Trophoblast cell (in vitro differentiated cells and primary cell): ENCODE measurements at regions not wholly inside any gene's neighbourhood (a gene's known extent, or its start where the extent isn't known, plus 50 kb on each side); places are given as distances from the start of the nearest gene placed in this dataset.

Source experiments
- DNase-seq, 2 donors: peaks; one replicate each; pipeline ENCODE4 v3.0.0-alpha.2; 2016
- H2AFZ ChIP-seq: 2 replicates; pipeline ENCODE4 v1.6.1; 2013; ENCODE audit warnings: low read length, moderate library complexity, mild to moderate bottlenecking; ENCODE audit not compliant: insufficient read depth, poor library complexity
- H2AK5ac ChIP-seq: 2 replicates; pipeline ENCODE4 v1.6.1; 2013; ENCODE audit warnings: mild to moderate bottlenecking, low read length
- H2BK120ac ChIP-seq: 2 replicates; pipeline ENCODE4 v1.6.1; 2013; ENCODE audit warnings: low read length, mild to moderate bottlenecking, moderate library complexity; ENCODE audit not compliant: insufficient read depth, poor library complexity
- H2BK12ac ChIP-seq: 2 replicates; pipeline ENCODE4 v1.6.1; 2013; ENCODE audit warnings: mild to moderate bottlenecking, low read length, moderate library complexity
- H2BK5ac ChIP-seq: 2 replicates; pipeline ENCODE4 v1.6.1; 2013; ENCODE audit warnings: low read length, low read depth, moderate library complexity, mild to moderate bottlenecking; ENCODE audit not compliant: poor library complexity
- H3K14ac ChIP-seq: 2 replicates; pipeline ENCODE4 v1.6.1; 2013; ENCODE audit warnings: mild to moderate bottlenecking, low read length
- H3K18ac ChIP-seq: 2 replicates; pipeline ENCODE4 v1.6.1; 2013; ENCODE audit warnings: mild to moderate bottlenecking, low read length
- H3K23ac ChIP-seq: 2 replicates; pipeline ENCODE4 v1.6.1; 2013; ENCODE audit warnings: low read length
- H3K27ac ChIP-seq: 2 replicates; pipeline ENCODE4 v1.5.1; 2013; ENCODE audit warnings: low read depth, mild to moderate bottlenecking, inconsistent platforms, low read length, moderate library complexity
- H3K27me3 ChIP-seq: 2 replicates; pipeline ENCODE4 v1.6.1; 2013; ENCODE audit warnings: inconsistent platforms, mild to moderate bottlenecking, low read length, moderate library complexity; ENCODE audit not compliant: insufficient read depth
- H3K36me3 ChIP-seq, 2 experiments: 1 replicate in 1 of 2; 2 replicates in 1 of 2; pipeline ENCODE4 v1.6.1; 2013; ENCODE audit warnings: low read length in 2 of 2, mild to moderate bottlenecking in 2 of 2, moderate library complexity in 1 of 2; ENCODE audit not compliant: insufficient read depth in 2 of 2, control insufficient read depth in 1 of 2
- H3K4ac ChIP-seq: 2 replicates; pipeline ENCODE4 v1.6.1; 2013; ENCODE audit warnings: low read depth, mild to moderate bottlenecking, low read length, moderate library complexity
- H3K4me1 ChIP-seq, 2 experiments: 1 replicate in 1 of 2; 2 replicates in 1 of 2; pipeline ENCODE4 v1.6.1; 2013; ENCODE audit warnings: low read length in 2 of 2, mild to moderate bottlenecking in 2 of 2, moderate library complexity in 1 of 2; ENCODE audit not compliant: insufficient read depth in 2 of 2, control insufficient read depth in 1 of 2
- H3K4me2 ChIP-seq: 2 replicates; pipeline ENCODE4 v1.6.1; 2013; ENCODE audit warnings: inconsistent platforms, mild to moderate bottlenecking, low read length, moderate library complexity
- H3K4me3 ChIP-seq: 2 replicates; pipeline ENCODE4 v1.5.1; 2013; ENCODE audit warnings: mild to moderate bottlenecking, low read depth, low read length, inconsistent platforms
- H3K79me1 ChIP-seq: one replicate; pipeline ENCODE4 v1.6.1; 2013; ENCODE audit warnings: low read length
- H3K79me2 ChIP-seq: 2 replicates; pipeline ENCODE4 v1.6.1; 2013; ENCODE audit warnings: low read length, mild to moderate bottlenecking; ENCODE audit not compliant: control insufficient read depth, insufficient read depth, poor library complexity
- H3K9ac ChIP-seq: 2 replicates; pipeline ENCODE4 v1.6.1; 2013; ENCODE audit warnings: mild to moderate bottlenecking, low read length
- H3K9me3 ChIP-seq: 2 replicates; pipeline ENCODE4 v1.6.1; 2013; ENCODE audit warnings: low read depth, mild to moderate bottlenecking, control low read depth, inconsistent platforms, low read length; ENCODE audit not compliant: insufficient read depth
- H4K12ac ChIP-seq: 2 replicates; pipeline ENCODE4 v1.6.1; 2013; ENCODE audit warnings: low read depth, mild to moderate bottlenecking, low read length, moderate library complexity
- H4K8ac ChIP-seq: 2 replicates; pipeline ENCODE4 v1.6.1; 2013; ENCODE audit warnings: low read depth, mild to moderate bottlenecking, low read length, moderate library complexity
- H4K91ac ChIP-seq: one replicate; pipeline ENCODE4 v1.6.1; 2013; ENCODE audit warnings: low read depth, mild to moderate bottlenecking, low read length, moderate library complexity
- WGBS: extraction: QIAGEN DNeasy Blood & Tissue Kit; methylation state at CpG from one replicate; pipeline ENCODE4 v1.1.7; 2013; ENCODE audit warnings: missing lambda C conversion rate; ENCODE audit not compliant: insufficient read length, insufficient coverage; ENCODE audit errors: extremely low coverage; 5-methylcytosine and 5-hydroxymethylcytosine counted together

DNA sequence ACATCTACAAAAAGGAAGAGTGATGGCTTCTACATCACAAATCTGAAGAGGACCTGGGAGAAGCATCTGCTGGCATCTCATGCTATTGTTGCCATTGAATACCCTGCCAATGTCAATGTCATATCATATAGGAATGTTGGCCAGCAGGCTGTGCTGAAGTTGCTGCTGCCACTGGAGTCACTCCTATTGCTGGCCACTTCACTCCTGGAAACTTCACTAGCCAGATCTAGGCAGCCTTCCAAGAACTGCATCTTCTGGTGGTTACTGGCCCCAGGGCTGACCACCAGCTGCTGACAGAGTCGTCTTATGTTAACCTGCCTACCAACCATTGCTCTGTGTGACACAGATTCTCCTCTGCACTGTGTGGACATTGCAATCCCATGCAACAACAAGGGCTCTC lies 111.8 kb downstream of the PERP start:
- no peak overlapping the region for H3K14ac ChIP-seq
- no peak overlapping the region for H2BK12ac ChIP-seq
- no peaks in the 10 kb centered on the region for H3K36me3 ChIP-seq
- H4K8ac ChIP-seq, result no peak overlapping the region
- H4K91ac ChIP-seq, result no peak overlapping the region
- no peak overlapping the region for H3K4me2 ChIP-seq
- H2BK120ac ChIP-seq, result no peak overlapping the region
- H3K27ac ChIP-seq, result no peak overlapping the region
- no peaks in the 10 kb centered on the region for H3K4me1 ChIP-seq
- H3K79me2 ChIP-seq, result no peaks in the 10 kb centered on the region
- H3K9me3 ChIP-seq, result no peaks in the 10 kb centered on the region
- WGBS, result no CpG with 5 or more reads among the region's 1 CpG
- no peak overlapping the region for H3K23ac ChIP-seq
- no peak overlapping the region for H3K4me3 ChIP-seq
- H2AK5ac ChIP-seq, result no peak overlapping the region
- no peak overlapping the region for H3K9ac ChIP-seq
- H3K18ac ChIP-seq, result no peak overlapping the region
- H2AFZ ChIP-seq, result no peak overlapping the region
- H3K4ac ChIP-seq, result no peak overlapping the region
- H3K27me3 ChIP-seq, result no peaks in the 10 kb centered on the region
- peak; percentile 25 to 62 for DNase-seq
- H3K79me1 ChIP-seq, result no peaks in the 10 kb centered on the region
- no peak overlapping the region for H2BK5ac ChIP-seq
- no peak overlapping the region for H4K12ac ChIP-seq

DNA sequence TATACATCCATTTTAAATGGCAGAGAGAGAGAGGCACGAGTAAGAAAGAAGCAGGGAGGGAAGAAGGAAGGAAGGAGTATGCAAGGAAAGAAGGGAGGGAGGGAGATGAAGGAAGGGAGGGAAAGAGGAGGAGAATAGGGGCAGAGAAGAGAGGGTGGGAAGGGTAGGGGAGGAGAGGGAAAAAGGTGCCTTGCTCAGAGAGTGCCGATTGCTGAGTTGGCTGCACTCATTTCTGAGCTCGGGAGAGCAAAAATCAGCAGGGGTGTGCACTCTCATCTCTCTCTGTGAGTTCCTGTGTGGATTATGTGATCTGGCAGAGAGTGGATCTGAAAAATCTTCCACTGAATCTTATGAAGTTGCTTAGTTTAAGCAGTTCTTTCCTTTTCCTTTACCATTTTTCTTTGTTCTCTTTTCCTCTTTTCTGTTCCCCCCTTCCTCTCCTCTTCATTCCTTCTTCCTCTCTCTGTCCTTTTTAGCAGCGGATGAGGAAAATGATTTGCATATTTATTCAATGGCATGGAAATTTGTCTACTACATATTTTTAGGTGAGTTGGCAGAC lies 108.7 kb downstream of the PERP start:
- Histone ChIP-seq H4K8ac (no peak overlapping the region), H3K4me1 (no peaks in the 10 kb centered on the region), H2BK120ac (no peak overlapping the region), H2AK5ac (no peak overlapping the region), H3K4me3 (no peak overlapping the region), H3K4ac (no peak overlapping the region), H3K36me3 (no peaks in the 10 kb centered on the region), H4K12ac (no peak overlapping the region), H3K14ac (no peak overlapping the region), H2BK12ac (no peak overlapping the region), H2BK5ac (no peak overlapping the region), H3K18ac (no peak overlapping the region), H3K27ac (no peak overlapping the region), H3K9me3 (no peaks in the 10 kb centered on the region), H4K91ac (no peak overlapping the region), H2AFZ (no peak overlapping the region), H3K27me3 (no peaks in the 10 kb centered on the region), H3K4me2 (no peak overlapping the region), H3K23ac (no peak overlapping the region), H3K79me1 (no peaks in the 10 kb centered on the region), H3K79me2 (no peaks in the 10 kb centered on the region), H3K9ac (no peak overlapping the region)
- whole genome bisulfite sequencing, result no CpG with 5 or more reads among the region's 4 CpGs
- no peak for DNase-seq

GRCh38 chr6:137999815-138000214 lies 107.4 kb downstream of the PERP start:
- no peaks in the 10 kb centered on the region for H3K4me1 ChIP-seq
- H3K14ac ChIP-seq, result no peak overlapping the region
- H2AK5ac ChIP-seq, result no peak overlapping the region
- H2BK12ac ChIP-seq, result no peak overlapping the region
- H2AFZ ChIP-seq, result no peak overlapping the region
- WGBS, result no CpG with 5 or more reads among the region's 5 CpGs
- H4K12ac ChIP-seq, result no peak overlapping the region
- no peak overlapping the region for H3K4me2 ChIP-seq
- H2BK5ac ChIP-seq, result no peak overlapping the region
- no peaks in the 10 kb centered on the region for H3K79me1 ChIP-seq
- no peak overlapping the region for H3K4ac ChIP-seq
- no peaks in the 10 kb centered on the region for H3K36me3 ChIP-seq
- no peak overlapping the region for H4K8ac ChIP-seq
- H3K23ac ChIP-seq, result no peak overlapping the region
- no peak overlapping the region for H3K27ac ChIP-seq
- no peak overlapping the region for H3K18ac ChIP-seq
- H3K79me2 ChIP-seq, result no peaks in the 10 kb centered on the region
- no peak overlapping the region for H2BK120ac ChIP-seq
- H3K4me3 ChIP-seq, result no peak overlapping the region
- no peaks in the 10 kb centered on the region for H3K27me3 ChIP-seq
- H3K9ac ChIP-seq, result no peak overlapping the region
- no peak for DNase-seq
- H4K91ac ChIP-seq, result no peak overlapping the region
- H3K9me3 ChIP-seq, result no peaks in the 10 kb centered on the region

- Histone ChIP-seq H3K36me3 (no peaks in the 10 kb centered on the region), H2BK120ac (no peak overlapping the region), H3K4me3 (no peak overlapping the region), H3K27ac (no peak overlapping the region), H3K18ac (no peak overlapping the region), H2AK5ac (no peak overlapping the region), H2AFZ (no peak overlapping the region), H3K27me3 (no peaks in the 10 kb centered on the region), H2BK12ac (no peak overlapping the region), H2BK5ac (no peak overlapping the region), H3K4me1 (no peaks in the 10 kb centered on the region), H3K79me2 (no peaks in the 10 kb centered on the region), H3K9ac (no peak overlapping the region), H3K23ac (no peak overlapping the region), H3K4me2 (no peak overlapping the region), H4K8ac (no peak overlapping the region), H3K14ac (no peak overlapping the region), H3K79me1 (no peaks in the 10 kb centered on the region), H3K9me3 (no peaks in the 10 kb centered on the region), H4K91ac (no peak overlapping the region), H4K12ac (no peak overlapping the region), H3K4ac (no peak overlapping the region)
- DNase-seq, result no peak
Measured at GRCh38 chr6:138000941-138001340, 106.3 kb downstream of the PERP start.
